ENCODE measurements at regions not wholly inside any gene's neighbourhood (a gene's known extent, or its start where the extent isn't known, plus 50 kb on each side); places are given as distances from the start of the nearest gene placed in this dataset.

DNA sequence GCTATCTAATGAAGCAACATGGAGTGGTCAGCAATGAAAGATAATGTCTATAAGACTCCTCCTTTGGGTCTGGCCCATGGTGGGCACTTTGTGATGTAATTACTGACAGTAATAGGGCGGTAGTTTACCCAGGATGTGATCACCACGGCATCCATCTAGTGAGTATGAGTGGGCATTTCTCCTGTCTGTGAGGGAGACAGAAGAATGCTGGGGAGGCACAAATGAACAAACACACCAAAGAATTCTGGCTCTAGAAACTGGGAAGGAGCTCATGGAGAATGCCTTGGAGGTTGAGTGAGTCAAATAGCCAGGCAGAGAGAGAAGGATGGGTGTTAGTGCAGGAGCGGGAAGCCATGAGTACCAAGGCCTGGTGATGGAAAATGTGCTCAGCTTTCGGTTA is 217.5 kb downstream of the WNT5A start:
- TF ChIP-seq RCOR1 (IDR thresholded peaks at IDR 0.05; ENCODE audit: low read depth, low read length) = no peak
- TF ChIP-seq, protein P1, sequence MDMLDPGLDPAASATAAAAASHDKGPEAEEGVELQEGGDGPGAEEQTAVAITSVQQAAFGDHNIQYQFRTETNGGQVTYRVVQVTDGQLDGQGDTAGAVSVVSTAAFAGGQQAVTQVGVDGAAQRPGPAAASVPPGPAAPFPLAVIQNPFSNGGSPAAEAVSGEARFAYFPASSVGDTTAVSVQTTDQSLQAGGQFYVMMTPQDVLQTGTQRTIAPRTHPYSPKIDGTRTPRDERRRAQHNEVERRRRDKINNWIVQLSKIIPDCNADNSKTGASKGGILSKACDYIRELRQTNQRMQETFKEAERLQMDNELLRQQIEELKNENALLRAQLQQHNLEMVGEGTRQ (IDR thresholded peaks at IDR 0.05) = no peak
- TF ChIP-seq CEBPB (IDR thresholded peaks at IDR 0.05) = no peak
- TF ChIP-seq SMC3 (IDR thresholded peaks at IDR 0.05) = no peak
- TF ChIP-seq HOXB13 (CRISPR knock-in tag; IDR thresholded peaks at IDR 0.05; ENCODE audit: low read depth) = no peak
- TF ChIP-seq, protein P2, sequence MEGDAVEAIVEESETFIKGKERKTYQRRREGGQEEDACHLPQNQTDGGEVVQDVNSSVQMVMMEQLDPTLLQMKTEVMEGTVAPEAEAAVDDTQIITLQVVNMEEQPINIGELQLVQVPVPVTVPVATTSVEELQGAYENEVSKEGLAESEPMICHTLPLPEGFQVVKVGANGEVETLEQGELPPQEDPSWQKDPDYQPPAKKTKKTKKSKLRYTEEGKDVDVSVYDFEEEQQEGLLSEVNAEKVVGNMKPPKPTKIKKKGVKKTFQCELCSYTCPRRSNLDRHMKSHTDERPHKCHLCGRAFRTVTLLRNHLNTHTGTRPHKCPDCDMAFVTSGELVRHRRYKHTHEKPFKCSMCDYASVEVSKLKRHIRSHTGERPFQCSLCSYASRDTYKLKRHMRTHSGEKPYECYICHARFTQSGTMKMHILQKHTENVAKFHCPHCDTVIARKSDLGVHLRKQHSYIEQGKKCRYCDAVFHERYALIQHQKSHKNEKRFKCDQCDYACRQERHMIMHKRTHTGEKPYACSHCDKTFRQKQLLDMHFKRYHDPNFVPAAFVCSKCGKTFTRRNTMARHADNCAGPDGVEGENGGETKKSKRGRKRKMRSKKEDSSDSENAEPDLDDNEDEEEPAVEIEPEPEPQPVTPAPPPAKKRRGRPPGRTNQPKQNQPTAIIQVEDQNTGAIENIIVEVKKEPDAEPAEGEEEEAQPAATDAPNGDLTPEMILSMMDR (IDR thresholded peaks at IDR 0.05) = no peak
- TF ChIP-seq, protein P3, sequence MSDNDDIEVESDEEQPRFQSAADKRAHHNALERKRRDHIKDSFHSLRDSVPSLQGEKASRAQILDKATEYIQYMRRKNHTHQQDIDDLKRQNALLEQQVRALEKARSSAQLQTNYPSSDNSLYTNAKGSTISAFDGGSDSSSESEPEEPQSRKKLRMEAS (IDR thresholded peaks at IDR 0.05) = no peak
- no peak for TF ChIP-seq POLR2A (IDR thresholded peaks at IDR 0.05; ENCODE audit: low read length)
- TF ChIP-seq, protein P4, sequence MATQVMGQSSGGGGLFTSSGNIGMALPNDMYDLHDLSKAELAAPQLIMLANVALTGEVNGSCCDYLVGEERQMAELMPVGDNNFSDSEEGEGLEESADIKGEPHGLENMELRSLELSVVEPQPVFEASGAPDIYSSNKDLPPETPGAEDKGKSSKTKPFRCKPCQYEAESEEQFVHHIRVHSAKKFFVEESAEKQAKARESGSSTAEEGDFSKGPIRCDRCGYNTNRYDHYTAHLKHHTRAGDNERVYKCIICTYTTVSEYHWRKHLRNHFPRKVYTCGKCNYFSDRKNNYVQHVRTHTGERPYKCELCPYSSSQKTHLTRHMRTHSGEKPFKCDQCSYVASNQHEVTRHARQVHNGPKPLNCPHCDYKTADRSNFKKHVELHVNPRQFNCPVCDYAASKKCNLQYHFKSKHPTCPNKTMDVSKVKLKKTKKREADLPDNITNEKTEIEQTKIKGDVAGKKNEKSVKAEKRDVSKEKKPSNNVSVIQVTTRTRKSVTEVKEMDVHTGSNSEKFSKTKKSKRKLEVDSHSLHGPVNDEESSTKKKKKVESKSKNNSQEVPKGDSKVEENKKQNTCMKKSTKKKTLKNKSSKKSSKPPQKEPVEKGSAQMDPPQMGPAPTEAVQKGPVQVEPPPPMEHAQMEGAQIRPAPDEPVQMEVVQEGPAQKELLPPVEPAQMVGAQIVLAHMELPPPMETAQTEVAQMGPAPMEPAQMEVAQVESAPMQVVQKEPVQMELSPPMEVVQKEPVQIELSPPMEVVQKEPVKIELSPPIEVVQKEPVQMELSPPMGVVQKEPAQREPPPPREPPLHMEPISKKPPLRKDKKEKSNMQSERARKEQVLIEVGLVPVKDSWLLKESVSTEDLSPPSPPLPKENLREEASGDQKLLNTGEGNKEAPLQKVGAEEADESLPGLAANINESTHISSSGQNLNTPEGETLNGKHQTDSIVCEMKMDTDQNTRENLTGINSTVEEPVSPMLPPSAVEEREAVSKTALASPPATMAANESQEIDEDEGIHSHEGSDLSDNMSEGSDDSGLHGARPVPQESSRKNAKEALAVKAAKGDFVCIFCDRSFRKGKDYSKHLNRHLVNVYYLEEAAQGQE (IDR thresholded peaks at IDR 0.05) = no peak
- no peak for TF ChIP-seq PHF8 (IDR thresholded peaks at IDR 0.05; ENCODE audit: borderline replicate concordance, low read depth)
- TF ChIP-seq RNF2 (IDR thresholded peaks at IDR 0.05; ENCODE audit: borderline replicate concordance, low read depth) = no peak
- no peak for TF ChIP-seq HOXA7 (CRISPR knock-in tag; IDR thresholded peaks at IDR 0.05)
- TF ChIP-seq RAD21 (conservative IDR thresholded peaks at IDR 0.05 in 1 of 2, IDR thresholded peaks at IDR 0.05 in 1 of 2) = no peak
